AG04449 (cell line): ENCODE measurements at regions not wholly inside any gene's neighbourhood (a gene's known extent, or its start where the extent isn't known, plus 50 kb on each side); places are given as distances from the start of the nearest gene placed in this dataset.

ENCODE experiments used
- CTCF ChIA-PET: fragments of 350-600 bp; formaldehyde crosslinking; extraction: SDS; loops from one replicate; lab custom pipeline; 2021; ENCODE audit warnings: antibody characterized with exemption; lab: Yijun Ruan, JAX
- POLR2A ChIA-PET: fragments of 400-600, 350-600 bp; formaldehyde crosslinking; extraction: SDS; loops from one replicate; lab custom pipeline; 2020; ENCODE audit warnings: antibody characterized with exemption, inconsistent platforms; lab: Yijun Ruan, JAX
- DNase-seq: peaks from one replicate; pipeline ENCODE4 v3.0.0-alpha.2; 2010; ENCODE audit warnings: low read depth, low spot score
- H3K4me3 ChIP-seq: 2 replicates; pipeline ENCODE4 v1.5.1; 2011; ENCODE audit warnings: low read depth, mild to moderate bottlenecking, control low read depth, low read length
- TF ChIP-seq, protein P1 (sequence below): IDR thresholded peaks from one replicate; pipeline ENCODE4 v1.5.1; 2011; ENCODE audit warnings: mild to moderate bottlenecking, moderate library complexity, low read length, control low read depth, inconsistent platforms; ENCODE audit not compliant: insufficient read depth; ENCODE audit errors: missing control alignments

DNA sequence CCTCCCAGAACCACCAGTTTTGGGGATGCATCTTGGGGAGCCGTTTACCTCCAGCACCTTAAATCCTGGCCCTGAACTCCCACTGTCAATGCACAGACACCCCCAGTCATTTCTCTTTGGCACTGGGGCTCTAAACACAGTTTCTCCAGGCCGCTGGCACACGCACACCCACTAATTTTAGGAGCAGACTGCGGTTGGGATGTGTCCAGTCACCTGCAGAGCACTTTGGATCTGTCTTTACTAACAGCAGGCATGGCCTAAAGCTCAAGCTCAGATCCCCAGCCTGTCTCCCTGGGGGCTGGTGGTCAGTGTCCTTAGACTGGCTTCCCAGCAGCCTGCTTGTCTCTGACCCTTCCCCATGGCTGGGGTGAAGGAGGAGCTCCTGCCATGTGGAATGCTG is 49.9 kb downstream of the SYNE3 start:
- TF ChIP-seq, protein P1, sequence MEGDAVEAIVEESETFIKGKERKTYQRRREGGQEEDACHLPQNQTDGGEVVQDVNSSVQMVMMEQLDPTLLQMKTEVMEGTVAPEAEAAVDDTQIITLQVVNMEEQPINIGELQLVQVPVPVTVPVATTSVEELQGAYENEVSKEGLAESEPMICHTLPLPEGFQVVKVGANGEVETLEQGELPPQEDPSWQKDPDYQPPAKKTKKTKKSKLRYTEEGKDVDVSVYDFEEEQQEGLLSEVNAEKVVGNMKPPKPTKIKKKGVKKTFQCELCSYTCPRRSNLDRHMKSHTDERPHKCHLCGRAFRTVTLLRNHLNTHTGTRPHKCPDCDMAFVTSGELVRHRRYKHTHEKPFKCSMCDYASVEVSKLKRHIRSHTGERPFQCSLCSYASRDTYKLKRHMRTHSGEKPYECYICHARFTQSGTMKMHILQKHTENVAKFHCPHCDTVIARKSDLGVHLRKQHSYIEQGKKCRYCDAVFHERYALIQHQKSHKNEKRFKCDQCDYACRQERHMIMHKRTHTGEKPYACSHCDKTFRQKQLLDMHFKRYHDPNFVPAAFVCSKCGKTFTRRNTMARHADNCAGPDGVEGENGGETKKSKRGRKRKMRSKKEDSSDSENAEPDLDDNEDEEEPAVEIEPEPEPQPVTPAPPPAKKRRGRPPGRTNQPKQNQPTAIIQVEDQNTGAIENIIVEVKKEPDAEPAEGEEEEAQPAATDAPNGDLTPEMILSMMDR = no peak
- ChIA-PET CTCF (interaction anchor here (0.7 to 1.7 kb wide), 3 partner anchors 12 to 39 kb away, joined by 3 to 5 read pairs (median 4); no protein-coding TSS in a partner anchor), POLR2A (no interaction called here)

DNA sequence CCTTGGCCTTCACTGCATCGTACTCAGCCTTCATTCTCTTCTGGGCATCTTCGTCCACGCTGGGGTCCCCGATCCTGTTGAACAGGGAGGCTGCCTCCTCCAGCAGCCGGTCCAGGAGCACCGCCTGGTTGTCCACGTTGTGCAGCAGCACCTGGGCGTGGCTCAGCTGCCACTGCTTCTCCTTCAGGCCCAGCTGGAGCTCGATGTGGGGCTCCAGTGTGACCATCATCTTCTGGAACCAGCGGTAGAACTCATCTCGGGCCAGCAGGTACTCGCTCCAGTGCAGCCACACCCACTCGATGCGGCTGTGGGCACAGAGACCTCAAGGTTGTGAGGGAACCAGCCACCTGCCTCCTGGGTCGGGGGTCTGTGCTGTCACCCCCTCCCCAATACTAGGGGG is 50.5 kb downstream of the SYNE3 start:
- H3K4me3 ChIP-seq = no peak overlapping the region
- TF ChIP-seq, protein P1 = no peak
- no peak for DNase-seq
- ChIA-PET CTCF (interaction anchor here (1.6 kb wide), 1 partner anchor 13 kb away, joined by 6 read pairs; no protein-coding TSS in a partner anchor), POLR2A (no interaction called here)

More for the DNA sequence above, 49.9 kb downstream of the SYNE3 start:
- DNase-seq = no peak
- no peak overlapping the region for H3K4me3 ChIP-seq

DNA sequence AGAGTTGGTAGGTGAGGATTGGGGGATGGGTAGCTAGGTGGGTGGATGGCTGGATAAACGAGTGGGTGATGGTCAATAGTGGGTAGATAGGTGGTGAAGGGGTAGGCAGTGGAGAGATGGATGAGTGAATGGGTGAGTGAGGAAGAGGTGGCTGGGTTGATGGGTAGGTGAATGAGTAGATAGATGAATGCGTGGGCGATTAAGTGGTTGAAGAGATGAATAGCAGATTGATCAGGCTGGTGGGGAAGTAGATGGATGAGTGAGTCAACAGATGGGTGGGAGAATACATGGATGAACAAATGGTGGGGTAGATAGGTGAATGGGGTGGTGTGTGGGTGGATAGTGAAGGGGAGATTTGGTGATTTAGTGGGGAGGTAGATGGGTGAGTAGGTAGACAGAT is 51.1 kb downstream of the SYNE3 start:
- TF ChIP-seq, protein P1 = no peak
- no peak overlapping the region for H3K4me3 ChIP-seq
- ChIA-PET POLR2A (no interaction called here), CTCF (interaction anchor here (1.6 to 2.4 kb wide), 3 partner anchors 13 to 62 kb away, joined by 6 to 11 read pairs (median 11); no protein-coding TSS in a partner anchor)
- no peak for DNase-seq

DNA sequence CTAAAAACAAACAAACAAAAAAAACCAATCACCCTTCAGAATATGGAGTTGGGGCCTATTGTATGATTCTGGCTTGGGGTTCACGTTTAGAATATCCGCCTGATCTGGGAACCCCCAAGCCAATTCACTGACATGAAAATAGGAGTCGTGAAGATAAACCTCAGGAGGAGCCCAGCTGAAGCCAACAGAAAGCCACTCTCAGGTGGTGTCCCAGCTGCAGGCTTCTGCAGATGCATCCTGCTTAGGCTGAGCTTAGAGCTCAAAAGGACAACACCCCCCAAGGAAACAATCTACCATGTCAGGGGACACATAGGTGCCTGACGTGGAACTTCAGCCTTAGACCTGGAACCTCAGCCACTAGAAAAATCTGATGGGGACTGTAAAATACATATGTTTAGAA is 51.9 kb downstream of the SYNE3 start:
- H3K4me3 ChIP-seq = no peak overlapping the region
- POLR2A ChIA-PET = no interaction called here
- TF ChIP-seq, protein P1 = no peak
- no peak for DNase-seq
- CTCF ChIA-PET = interaction anchor here (1.2 to 2.4 kb wide), 4 partner anchors 12 to 62 kb away, joined by 3 to 11 read pairs (median 8); no protein-coding TSS in a partner anchor

DNA sequence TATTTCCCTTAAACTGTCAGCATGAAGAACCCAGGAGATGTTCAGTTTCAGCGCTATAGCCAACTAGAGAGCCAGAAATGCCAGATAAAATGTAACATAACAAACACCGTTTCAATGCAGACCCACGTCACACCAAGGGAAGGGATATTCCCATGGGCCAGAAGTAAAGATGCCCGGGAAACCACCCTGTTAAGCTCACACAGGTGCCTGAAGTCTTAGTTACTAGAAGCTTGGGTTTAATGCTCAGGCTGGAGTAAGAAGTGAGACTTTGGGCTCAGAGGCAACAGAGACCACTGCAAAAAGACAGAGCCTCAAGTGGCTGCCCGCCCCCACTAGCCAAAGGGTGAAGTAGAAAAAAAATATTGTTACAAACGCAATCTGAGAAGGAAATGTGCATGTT is 52.3 kb downstream of the SYNE3 start:
- no peak for DNase-seq
- CTCF ChIA-PET = interaction anchor here (1.2 to 2.4 kb wide), 4 partner anchors 8 to 63 kb away, joined by 3 to 11 read pairs (median 7); no protein-coding TSS in a partner anchor
- TF ChIP-seq, protein P1 = no peak
- POLR2A ChIA-PET = no interaction called here
- H3K4me3 ChIP-seq = no peak overlapping the region

DNA sequence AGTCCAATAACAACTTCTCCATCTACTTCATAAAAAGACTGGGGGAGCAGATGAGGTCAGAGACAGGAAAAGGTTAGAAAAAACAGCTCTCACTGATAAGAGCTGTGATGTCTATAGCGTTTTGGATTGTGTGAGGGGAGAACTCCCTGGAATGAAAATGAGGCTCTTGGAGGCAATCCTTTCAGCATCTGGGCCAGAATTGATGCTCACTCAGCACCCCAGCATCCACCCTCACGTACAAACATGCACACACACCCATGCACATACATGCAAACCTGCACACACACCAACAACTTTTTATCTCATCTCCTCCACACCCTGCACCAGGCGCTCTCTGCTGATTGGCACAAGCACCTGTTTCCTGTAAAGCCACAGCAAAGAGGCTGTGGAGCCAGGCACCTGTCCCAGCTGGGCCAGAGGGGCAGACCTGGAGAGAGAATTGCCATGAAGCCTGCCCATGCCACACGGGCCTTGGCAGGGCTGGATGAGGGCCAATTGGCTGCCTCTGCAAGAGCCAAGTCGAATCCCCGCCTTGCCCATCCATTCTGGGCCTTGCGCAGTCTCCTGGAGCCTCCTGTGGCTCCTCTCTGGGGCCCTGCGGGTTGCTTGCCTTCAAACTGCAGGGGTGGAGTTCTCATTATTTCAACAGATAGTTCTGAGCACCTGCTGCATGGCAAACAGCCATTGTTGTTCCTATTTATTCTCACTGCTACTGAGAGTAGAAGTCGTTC is 53.1 kb downstream of the SYNE3 start:
- CTCF ChIA-PET = interaction anchor here (1.2 to 2.4 kb wide), 4 partner anchors 9 to 64 kb away, joined by 3 to 11 read pairs (median 7); no protein-coding TSS in a partner anchor
- POLR2A ChIA-PET = no interaction called here
- DNase-seq = no peak
- H3K4me3 ChIP-seq = no peak overlapping the region
- TF ChIP-seq, protein P1 = no peak
